HG02870 (cell line): ENCODE measurements at regions not wholly inside any gene's neighbourhood (a gene's known extent, or its start where the extent isn't known, plus 50 kb on each side); places are given as distances from the start of the nearest gene placed in this dataset.

Experiments used
- ATAC-seq: cut with Tn5 transposase; IDR thresholded peaks from one replicate; pipeline ENCODE4 v1.9.1; 2021; ENCODE audit warnings: mild to moderate bottlenecking, moderate library complexity; ENCODE audit not compliant: unreplicated experiment

DNA sequence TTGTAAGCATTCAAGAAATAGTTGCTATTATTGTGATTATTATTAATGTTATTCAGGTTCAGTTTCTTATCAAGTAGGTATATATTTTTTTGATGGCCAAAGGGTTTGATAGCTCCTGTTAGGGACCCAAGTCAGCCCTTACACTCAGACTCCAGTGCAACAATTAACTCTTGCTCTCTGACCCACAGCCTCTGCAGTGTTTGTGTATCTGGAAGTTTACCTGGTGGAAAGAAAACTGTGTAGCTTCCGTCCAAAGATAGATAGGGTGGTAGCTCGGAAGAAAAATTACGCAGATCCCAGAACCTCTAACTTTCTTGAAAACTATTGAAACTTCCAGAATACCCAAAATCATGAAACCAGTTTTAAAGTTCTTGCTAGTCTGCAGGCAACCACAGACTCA lies 58.6 kb upstream of the IGFBP2 start:
- no peak for ATAC-seq

DNA sequence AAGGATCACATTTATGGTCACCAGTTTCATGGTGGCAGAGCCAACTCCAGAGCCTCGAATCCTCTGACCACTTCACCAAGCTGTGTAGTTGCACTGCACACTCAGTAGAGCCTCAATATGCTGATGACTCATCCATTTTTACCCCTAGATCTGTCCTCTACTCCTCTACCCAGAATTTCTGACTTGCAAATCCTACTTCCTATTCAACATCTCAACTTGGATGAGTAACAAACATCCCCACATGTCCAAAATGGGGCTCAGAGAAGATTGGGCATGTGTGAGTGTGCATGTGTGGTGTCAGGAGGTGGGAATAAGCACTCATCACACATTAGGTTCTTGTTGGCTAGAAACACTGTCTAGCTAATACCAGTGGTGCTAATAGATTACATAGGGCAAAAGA lies 57.8 kb upstream of the IGFBP2 start:
- ATAC-seq: no peak

DNA sequence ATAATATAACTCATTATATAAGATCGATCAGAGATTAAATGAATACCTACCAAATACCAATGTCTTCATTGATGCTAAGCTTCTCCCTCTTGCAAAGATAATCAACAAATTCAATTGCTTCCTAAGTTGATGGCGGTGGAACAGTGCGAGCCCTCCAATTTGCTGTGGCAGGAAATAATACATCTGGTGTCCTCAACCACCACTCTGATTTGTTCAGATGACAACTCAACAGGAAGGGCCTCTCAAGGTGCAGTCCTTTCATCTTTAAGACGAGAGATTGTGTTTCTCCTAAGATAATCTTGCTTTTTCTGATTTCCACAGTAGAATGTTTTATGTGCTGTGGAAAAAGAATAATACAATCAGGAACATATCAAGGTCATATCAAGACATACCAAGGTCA lies 56.6 kb upstream of the IGFBP2 start:
- no peak for ATAC-seq

DNA sequence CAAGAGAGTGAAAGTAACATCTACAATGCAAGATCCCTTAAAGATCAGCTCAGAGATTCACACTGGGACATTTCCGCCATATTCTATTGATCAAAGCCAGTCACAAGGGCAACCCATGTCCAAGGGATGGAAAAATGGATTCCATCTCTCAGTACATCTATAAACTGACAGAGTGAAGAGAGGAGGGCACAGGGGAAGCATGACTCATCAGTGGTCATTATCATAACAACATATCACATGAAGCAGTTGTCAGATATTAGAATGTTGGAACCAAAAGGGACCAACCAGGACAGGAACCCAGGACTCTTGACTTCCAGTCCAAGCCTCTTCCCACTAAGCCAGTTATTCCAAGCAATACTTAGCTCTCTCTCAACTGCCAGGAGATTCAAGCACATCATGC lies 54.9 kb upstream of the IGFBP2 start:
- no peak for ATAC-seq

DNA sequence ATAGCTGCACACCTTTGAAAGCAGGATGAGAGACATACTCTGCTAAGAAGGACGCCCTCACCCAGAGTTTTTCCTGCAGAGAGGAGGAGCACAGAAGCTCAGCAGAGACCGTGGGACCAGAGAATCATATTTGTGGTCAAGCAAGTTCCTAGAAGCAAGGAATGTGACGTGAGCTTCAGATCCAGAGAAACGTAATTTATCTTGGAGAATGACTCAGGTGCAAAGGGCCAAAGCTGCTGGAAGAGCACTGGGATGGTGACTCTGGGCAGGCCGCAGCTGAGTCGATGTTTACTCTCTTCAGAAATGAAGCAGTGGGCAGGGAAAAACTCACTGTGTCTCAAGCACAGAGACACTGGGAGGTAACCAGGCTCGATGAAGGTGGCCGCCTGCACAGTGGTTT lies 50.1 kb upstream of the IGFBP2 start:
- ATAC-seq: no peak
